ENCODE measurements at regions not wholly inside any gene's neighbourhood (a gene's known extent, or its start where the extent isn't known, plus 50 kb on each side); places are given as distances from the start of the nearest gene placed in this dataset.

DNA sequence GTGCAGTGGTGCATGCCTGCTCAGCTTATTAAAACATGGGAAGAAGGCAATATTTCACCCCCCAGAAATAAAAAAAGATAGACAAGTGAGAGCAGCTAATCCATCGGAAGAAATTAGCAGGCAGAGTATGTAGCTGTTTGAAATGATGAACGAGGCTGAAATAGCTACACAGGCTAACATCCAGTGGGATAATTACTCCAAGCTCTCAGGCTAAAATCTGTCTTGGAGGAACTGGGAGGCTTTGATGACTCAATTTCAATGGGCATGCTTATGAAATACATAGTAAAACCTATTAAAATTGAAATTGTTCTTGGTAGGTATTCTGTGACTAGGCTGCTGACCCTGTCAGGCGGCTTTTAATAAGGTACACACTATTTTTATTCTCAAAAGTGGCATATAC, 84.1 kb upstream of the RRP15 start (continued):
- TF ChIP-seq, protein P1, sequence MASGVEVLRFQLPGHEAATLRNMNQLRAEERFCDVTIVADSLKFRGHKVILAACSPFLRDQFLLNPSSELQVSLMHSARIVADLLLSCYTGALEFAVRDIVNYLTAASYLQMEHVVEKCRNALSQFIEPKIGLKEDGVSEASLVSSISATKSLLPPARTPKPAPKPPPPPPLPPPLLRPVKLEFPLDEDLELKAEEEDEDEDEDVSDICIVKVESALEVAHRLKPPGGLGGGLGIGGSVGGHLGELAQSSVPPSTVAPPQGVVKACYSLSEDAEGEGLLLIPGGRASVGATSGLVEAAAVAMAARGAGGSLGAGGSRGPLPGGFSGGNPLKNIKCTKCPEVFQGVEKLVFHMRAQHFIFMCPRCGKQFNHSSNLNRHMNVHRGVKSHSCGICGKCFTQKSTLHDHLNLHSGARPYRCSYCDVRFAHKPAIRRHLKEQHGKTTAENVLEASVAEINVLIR (CRISPR knock-in tag; IDR thresholded peaks at IDR 0.05): no peak
- TF ChIP-seq TEAD4 (IDR thresholded peaks at IDR 0.05; ENCODE audit: low read length) (no peak), TEAD4 (CRISPR knock-in tag; IDR thresholded peaks at IDR 0.05; ENCODE audit: borderline replicate concordance) (no peak)

DNA sequence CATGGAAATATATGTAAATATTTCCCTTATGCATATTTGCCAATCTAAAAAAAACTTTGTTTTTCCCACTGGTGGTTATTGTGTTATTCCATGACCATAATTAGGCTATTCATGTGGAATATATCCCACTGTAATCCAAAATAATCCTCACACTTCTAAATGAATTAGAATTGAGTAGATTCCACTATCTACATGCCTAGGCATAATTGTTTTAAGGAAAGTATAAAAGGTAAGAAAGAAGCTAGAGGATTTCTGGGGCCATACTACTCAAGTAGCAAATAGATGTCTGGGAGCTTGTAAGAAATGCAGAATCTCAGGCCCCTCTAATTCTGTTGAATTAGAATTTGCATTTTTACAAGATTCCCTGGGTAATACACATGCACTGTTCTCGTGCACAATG, 83.5 kb upstream of the RRP15 start:
- Histone ChIP-seq H3K9me3 (replicated peaks; ENCODE audit: control insufficient read depth, insufficient read depth, low read depth, low read length) (no peaks in the 10 kb centered on the region), H3K4me1 (replicated peaks in 1 of 2; ENCODE audit: control insufficient read depth in 2 of 2, insufficient read depth in 2 of 2, low read length in 2 of 2) (no peaks in the 10 kb centered on the region), H3K4me2 (ENCODE audit: insufficient read depth, low read length) (no peak overlapping the region), H4K20me1 (replicated peaks; ENCODE audit: control insufficient read depth, insufficient read depth, low read length) (no peaks in the 10 kb centered on the region), H3K9me1 (ENCODE audit: control insufficient read depth, insufficient read depth, low read length) (no peaks in the 10 kb centered on the region), H3K79me2 (ENCODE audit: control insufficient read depth, insufficient read depth, low read length) (no peaks in the 10 kb centered on the region), H3K36me3 (ENCODE audit: control insufficient read depth, insufficient read depth, low read length) (no peaks in the 10 kb centered on the region), H3K9ac (ENCODE audit: insufficient read depth in 1 of 2, low read depth in 2 of 2, low read length in 2 of 2) (no peak overlapping the region), H3K27ac (ENCODE audit: extremely low read depth, low read depth, low read length) (no peak overlapping the region), H3K4me3 (no peak overlapping the region), H3K27me3 (ENCODE audit: control insufficient read depth in 2 of 2, insufficient read depth in 2 of 2, low read length in 2 of 2) (no peaks in the 10 kb centered on the region), H2AFZ (ENCODE audit: low read depth, low read length) (no peak overlapping the region)
- no peak for DNase-seq (ENCODE audit: extremely low read depth in 1 of 4, low spot score in 3 of 4)
- FAIRE-seq: no peak
- no peak for ATAC-seq
- ChIA-PET POLR2A (no interaction called here), CTCF (ENCODE audit: low intra/inter-chr PET ratio) (no interaction called here)
- 0% methylated on average over 1 of the region's 1 CpG for WGBS (ENCODE audit: insufficient coverage, low coverage, missing lambda C conversion rate)
- in situ Hi-C loops (cut with MboI): no loop called here
- intact Hi-C loops (cut with micrococcal nuclease): no loop called here
- TF ChIP-seq THRAP3 (IDR thresholded peaks at IDR 0.05; ENCODE audit: borderline replicate concordance): no peak
- TF ChIP-seq ZSCAN29 (IDR thresholded peaks at IDR 0.05): no peak
- no peak for TF ChIP-seq CCAR2 (IDR thresholded peaks at IDR 0.05; ENCODE audit: low read depth, low read length)
- no TSS peak for BruUV-seq (replicated peaks)

Measured in K562 (cell line).